ENCODE measurements at regions not wholly inside any gene's neighbourhood (a gene's known extent, or its start where the extent isn't known, plus 50 kb on each side); places are given as distances from the start of the nearest gene placed in this dataset.
"Not testable (repeated sequence)": the region's sequence is repeated elsewhere in the genome, so short reads cannot be mapped to it uniquely, and the experiment has no call there.

GRCh38 chr10:114720023-114720422 lies 61.9 kb upstream of the ABLIM1 start:
- in situ Hi-C loops (cut with MboI; ENCODE audit: low pct_unique_long_range_greater_than_20kb in 2 of 9, low sequenced_read_pairs in 9 of 9, unreplicated experiment in 9 of 9), result loop anchor here in 2 of 9 experiments (25.0 kb wide), 1 partner anchor 158 kb away; no protein-coding TSS in a partner anchor
- not testable (repeated sequence) for H3K4me3 ChIP-seq; H3K27ac ChIP-seq; ATAC-seq (replicated peaks in 6 of 8)
- H3K4me1 ChIP-seq (replicated peaks in 1 of 2), result peaks cover 2 to 23% of the 10 kb centered on the region in 2 donors
- WGBS, 10 experiments, result 56 to 100% (median 100%) methylated on average over 1 of the region's 1 CpG; no CpG with 5 or more reads in 2 of the 10 experiments

- no peak for ATAC-seq (replicated peaks in 6 of 8)
Measured at GRCh38 chr10:114720685-114721278, 62.7 kb upstream of the ABLIM1 start.

DNA sequence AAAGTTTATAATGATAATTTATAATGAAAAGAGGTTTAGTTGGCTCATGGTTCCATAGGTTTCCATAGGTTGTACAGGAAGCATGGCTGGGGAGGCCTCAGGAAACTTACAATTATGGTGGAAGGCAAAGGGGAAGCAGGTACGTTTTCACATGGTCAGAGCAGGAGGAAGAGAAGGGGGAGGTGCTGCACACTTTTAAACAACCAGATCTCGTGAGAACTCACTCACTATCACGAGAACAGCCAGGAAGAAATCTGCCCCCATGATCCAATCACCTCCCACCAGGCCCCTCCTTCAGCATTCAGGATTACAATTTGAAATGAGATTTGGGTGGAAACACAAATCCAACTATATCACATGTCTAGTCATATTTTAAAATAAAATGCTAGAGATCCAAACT lies 64.1 kb upstream of the ABLIM1 start:
- WGBS, 10 experiments, result 20 to 100% (median 51%) methylated on average over 1 to 3 of the region's 3 CpGs; no CpG with 5 or more reads in 3 of the 10 experiments

More at GRCh38 chr10:114720685-114721278, 62.7 kb upstream of the ABLIM1 start:
- Histone ChIP-seq H3K4me1 (replicated peaks in 1 of 2) (peaks cover 2 to 23% of the 10 kb centered on the region in 2 donors), H3K27ac (no peak overlapping the region), H3K4me3 (no peak overlapping the region)
- 31 to 100% (median 80%) methylated on average over 1 to 3 of the region's 4 CpGs; no CpG with 5 or more reads in 1 of the 10 experiments for WGBS, 10 experiments
- in situ Hi-C loops (cut with MboI; ENCODE audit: low pct_unique_long_range_greater_than_20kb in 2 of 9, low sequenced_read_pairs in 9 of 9, unreplicated experiment in 9 of 9), result loop anchor here in 2 of 9 experiments (25.0 kb wide), 1 partner anchor 158 kb away; no protein-coding TSS in a partner anchor

GRCh38 chr10:114723361-114723760 lies 65.3 kb upstream of the ABLIM1 start:
- H3K4me1 ChIP-seq (replicated peaks in 1 of 2), result peaks cover 2 to 20% of the 10 kb centered on the region in 2 donors
- in situ Hi-C loops (cut with MboI; ENCODE audit: low pct_unique_long_range_greater_than_20kb in 2 of 9, low sequenced_read_pairs in 9 of 9, unreplicated experiment in 9 of 9), result loop anchor here in 2 of 9 experiments (25.0 kb wide), 1 partner anchor 161 kb away; no protein-coding TSS in a partner anchor
- no peak for ATAC-seq (replicated peaks in 6 of 8)
- WGBS, 10 experiments, result 57 to 100% (median 86%) methylated on average over 1 of the region's 1 CpG; no CpG with 5 or more reads in 7 of the 10 experiments
- H3K27ac ChIP-seq, result no peak overlapping the region
- no peak overlapping the region for H3K4me3 ChIP-seq

More for the DNA sequence above, 64.1 kb upstream of the ABLIM1 start:
- H3K4me1 ChIP-seq (replicated peaks in 1 of 2), result peaks cover 2 to 23% of the 10 kb centered on the region in 2 donors
- in situ Hi-C loops (cut with MboI; ENCODE audit: low pct_unique_long_range_greater_than_20kb in 2 of 9, low sequenced_read_pairs in 9 of 9, unreplicated experiment in 9 of 9), result loop anchor here in 2 of 9 experiments (25.0 kb wide), 1 partner anchor 160 kb away; no protein-coding TSS in a partner anchor
- ATAC-seq (replicated peaks in 6 of 8); H3K27ac ChIP-seq; H3K4me3 ChIP-seq: not testable (repeated sequence)

- WGBS, 10 experiments, result 20 to 100% (median 86%) methylated on average over 1 to 3 of the region's 3 CpGs; no CpG with 5 or more reads in 1 of the 10 experiments
- ATAC-seq (replicated peaks in 6 of 8), result no peak
- in situ Hi-C loops (cut with MboI; ENCODE audit: low pct_unique_long_range_greater_than_20kb in 2 of 9, low sequenced_read_pairs in 9 of 9, unreplicated experiment in 9 of 9), result loop anchor here in 2 of 9 experiments (25.0 kb wide), 1 partner anchor 162 kb away; no protein-coding TSS in a partner anchor
- Histone ChIP-seq H3K27ac (no peak overlapping the region), H3K4me3 (no peak overlapping the region), H3K4me1 (replicated peaks in 1 of 2) (peaks cover 0 to 13% of the 10 kb centered on the region in 2 donors)
Measured at GRCh38 chr10:114723991-114724715, 66.1 kb upstream of the ABLIM1 start.

GRCh38 chr10:114724716-114725106 lies 66.6 kb upstream of the ABLIM1 start:
- WGBS, 10 experiments, result 20 to 86% (median 83%) methylated on average over 1 to 3 of the region's 3 CpGs; no CpG with 5 or more reads in 1 of the 10 experiments
- no peak overlapping the region for H3K4me3 ChIP-seq
- in situ Hi-C loops (cut with MboI; ENCODE audit: low pct_unique_long_range_greater_than_20kb in 2 of 9, low sequenced_read_pairs in 9 of 9, unreplicated experiment in 9 of 9), result loop anchor here in 2 of 9 experiments (25.0 kb wide), 1 partner anchor 162 kb away; no protein-coding TSS in a partner anchor
- H3K27ac ChIP-seq, result no peak overlapping the region
- ATAC-seq (replicated peaks in 6 of 8), result no peak
- H3K4me1 ChIP-seq (replicated peaks in 1 of 2), result peaks cover 0 to 10% of the 10 kb centered on the region in 2 donors

GRCh38 chr10:114726820-114727271 lies 68.8 kb upstream of the ABLIM1 start:
- in situ Hi-C loops (cut with MboI; ENCODE audit: low pct_unique_long_range_greater_than_20kb in 2 of 9, low sequenced_read_pairs in 9 of 9, unreplicated experiment in 9 of 9), result no loop called here
- no peak for ATAC-seq (replicated peaks in 6 of 8)
- H3K4me3 ChIP-seq, result no peak overlapping the region
- peaks cover 0 to 10% of the 10 kb centered on the region in 2 donors for H3K4me1 ChIP-seq (replicated peaks in 1 of 2)
- WGBS, 10 experiments, result 43 to 92% (median 75%) methylated on average over 1 to 3 of the region's 3 CpGs; no CpG with 5 or more reads in 3 of the 10 experiments
- H3K27ac ChIP-seq, result no peak overlapping the region

- H3K27ac ChIP-seq, result no peak overlapping the region
- WGBS, 10 experiments, result 48 to 100% (median 93%) methylated on average over 4 of the region's 4 CpGs; no CpG with 5 or more reads in 1 of the 10 experiments
- ATAC-seq (replicated peaks in 6 of 8), result no peak
- peaks cover 0 to 6% of the 10 kb centered on the region in 2 donors for H3K4me1 ChIP-seq (replicated peaks in 1 of 2)
- in situ Hi-C loops (cut with MboI; ENCODE audit: low pct_unique_long_range_greater_than_20kb in 2 of 9, low sequenced_read_pairs in 9 of 9, unreplicated experiment in 9 of 9), result no loop called here
- H3K4me3 ChIP-seq, result no peak overlapping the region
Measured at GRCh38 chr10:114728325-114728724, 70.2 kb upstream of the ABLIM1 start.

DNA sequence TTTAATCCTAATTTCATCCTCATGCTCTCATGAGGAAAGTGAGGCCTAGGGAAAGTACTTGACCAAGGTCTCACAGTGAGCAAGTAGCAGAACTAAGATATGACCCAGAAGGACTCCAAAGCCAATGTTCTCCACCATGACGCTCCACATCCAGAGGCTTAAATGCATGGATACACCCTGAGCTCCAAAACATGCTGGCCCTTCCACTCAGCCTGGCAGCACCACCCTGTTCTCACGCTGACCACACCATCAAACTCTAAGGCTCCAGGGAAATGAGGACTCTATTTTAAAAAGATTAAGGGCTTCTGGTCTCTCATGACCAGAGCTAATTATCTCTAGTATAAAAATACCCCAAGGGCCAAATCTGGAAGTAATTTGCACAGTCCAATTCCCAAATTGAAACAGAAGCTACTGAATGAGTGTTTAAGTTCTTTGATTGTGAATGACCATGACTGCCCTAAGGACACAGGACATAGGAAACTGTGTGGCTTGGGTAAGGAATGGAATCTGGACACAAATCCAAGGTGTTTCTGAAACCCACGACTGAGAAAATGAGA lies 71.1 kb upstream of the ABLIM1 start:
- H3K4me1 ChIP-seq (replicated peaks in 1 of 2), result no peaks in the 10 kb centered on the region
- no peak overlapping the region for H3K27ac ChIP-seq
- 0 to 100% (median 79%) methylated on average over 1 to 2 of the region's 3 CpGs for WGBS, 10 experiments
- in situ Hi-C loops (cut with MboI; ENCODE audit: low pct_unique_long_range_greater_than_20kb in 2 of 9, low sequenced_read_pairs in 9 of 9, unreplicated experiment in 9 of 9), result no loop called here
- no peak for ATAC-seq (replicated peaks in 6 of 8)
- no peak overlapping the region for H3K4me3 ChIP-seq

DNA sequence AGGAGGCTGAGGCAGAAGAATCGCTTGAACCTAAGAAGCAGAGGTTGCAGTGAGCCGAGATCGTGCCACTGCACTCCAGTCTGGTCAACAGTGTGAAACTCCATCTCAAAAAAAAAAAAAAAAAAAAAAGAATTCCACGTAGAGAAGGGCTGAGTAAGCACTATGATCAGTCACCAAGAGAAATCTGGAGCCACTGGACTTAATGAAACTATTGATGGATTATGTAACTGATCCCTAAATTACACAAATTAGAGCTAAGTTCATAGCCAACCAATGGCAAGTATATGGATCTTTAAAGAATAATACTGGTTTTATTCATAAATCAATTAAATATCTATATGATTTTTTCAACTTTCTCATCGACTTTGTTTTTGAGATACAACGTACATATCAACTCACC lies 72.2 kb upstream of the ABLIM1 start:
- in situ Hi-C loops (cut with MboI; ENCODE audit: low pct_unique_long_range_greater_than_20kb in 2 of 9, low sequenced_read_pairs in 9 of 9, unreplicated experiment in 9 of 9), result no loop called here
- H3K4me3 ChIP-seq, result no peak overlapping the region
- H3K4me1 ChIP-seq (replicated peaks in 1 of 2), result no peaks in the 10 kb centered on the region
- no peak for ATAC-seq (replicated peaks in 6 of 8)
- H3K27ac ChIP-seq, result no peak overlapping the region
- WGBS, 10 experiments, result 50 to 100% (median 74%) methylated on average over 1 to 6 of the region's 6 CpGs

- in situ Hi-C loops (cut with MboI; ENCODE audit: low pct_unique_long_range_greater_than_20kb in 2 of 9, low sequenced_read_pairs in 9 of 9, unreplicated experiment in 9 of 9), result no loop called here
Measured at GRCh38 chr10:114732931-114733330, 74.9 kb upstream of the ABLIM1 start.

GRCh38 chr10:114735946-114736345 lies 77.9 kb upstream of the ABLIM1 start:
- Histone ChIP-seq H3K27ac (no peak overlapping the region), H3K4me3 (no peak overlapping the region), H3K4me1 (replicated peaks in 1 of 2) (no peaks in the 10 kb centered on the region)
- no peak for ATAC-seq (replicated peaks in 6 of 8)
- in situ Hi-C loops (cut with MboI; ENCODE audit: low pct_unique_long_range_greater_than_20kb in 2 of 9, low sequenced_read_pairs in 9 of 9, unreplicated experiment in 9 of 9), result no loop called here

More at GRCh38 chr10:114732931-114733330, 74.9 kb upstream of the ABLIM1 start:
- no peak overlapping the region for H3K27ac ChIP-seq
- H3K4me3 ChIP-seq, result no peak overlapping the region
- no peak for ATAC-seq (replicated peaks in 6 of 8)
- WGBS, 10 experiments, result 38 to 100% (median 82%) methylated on average over 1 of the region's 1 CpG; no CpG with 5 or more reads in 2 of the 10 experiments
- no peaks in the 10 kb centered on the region for H3K4me1 ChIP-seq (replicated peaks in 1 of 2)
